PC-9 (cell line): ENCODE measurements at regions not wholly inside any gene's neighbourhood (a gene's known extent, or its start where the extent isn't known, plus 50 kb on each side); places are given as distances from the start of the nearest gene placed in this dataset.

Experiments used
- BruUV-seq: library from RNA; stranded (reverse); fragments of 400-500 nt; replicated peaks from 2 replicates; lab custom pipeline; 2021; lab: Mats Ljungman, UMichigan
- CTCF ChIA-PET: fragments of 300-600 bp; sonication (Branson Sonifier 250); formaldehyde crosslinking; loops from one replicate; lab custom pipeline; 2022; ENCODE audit warnings: antibody characterized with exemption; lab: Charles Lee
- POLR2A ChIA-PET: fragments of 300-600 bp; sonication (Branson Sonifier 250); formaldehyde crosslinking; loops from one replicate; lab custom pipeline; 2022; ENCODE audit warnings: antibody characterized with exemption; ENCODE audit not compliant: unreplicated experiment; lab: Charles Lee
- DNase-seq, 2 experiments: peaks; one replicate each; pipeline versions ENCODE4 v3.0.0 to v3.0.0-alpha.2; 2015 to 2022; ENCODE audit warnings: mixed read lengths in 1 of 2
- H2AFZ ChIP-seq: fragments of 200-600 bp; sonication (generic); 2 replicates; pipeline ENCODE4 v1.8.1; 2017; ENCODE audit warnings: antibody characterized with exemption
- H3F3A ChIP-seq: fragments of 200-600 bp; sonication (generic); 2 replicates; pipeline ENCODE4 v1.8.1; 2017; ENCODE audit warnings: antibody characterized with exemption, mild to moderate bottlenecking, low read depth; ENCODE audit not compliant: insufficient read depth
- H3K27ac ChIP-seq: fragments of 200-600 bp; sonication (generic); 2 replicates; pipeline ENCODE4 v1.6.1; 2016; ENCODE audit warnings: mixed run types
- H3K27me3 ChIP-seq: fragments of 200-600 bp; sonication (generic); 2 replicates; pipeline ENCODE4 v1.6.1; 2016; ENCODE audit warnings: low read depth, mixed run types; ENCODE audit not compliant: insufficient read depth
- H3K36me3 ChIP-seq: fragments of 200-600 bp; sonication (generic); 2 replicates; pipeline ENCODE4 v1.6.1; 2016; ENCODE audit warnings: low read depth, mixed run types
- H3K4me1 ChIP-seq: fragments of 200-600 bp; sonication (generic); replicated peaks from 2 replicates; pipeline ENCODE4 v1.6.1; 2016; ENCODE audit warnings: mixed run types; ENCODE audit not compliant: insufficient read depth
- H3K4me2 ChIP-seq: fragments of 200-600 bp; sonication (generic); 2 replicates; pipeline ENCODE4 v1.6.1; 2017; ENCODE audit warnings: mixed run types
- H3K4me3 ChIP-seq: fragments of 200-600 bp; sonication (generic); 2 replicates; pipeline ENCODE4 v1.6.1; 2016; ENCODE audit warnings: mixed run types
- H3K79me2 ChIP-seq: fragments of 200-600 bp; sonication (generic); 2 replicates; pipeline ENCODE4 v1.6.1; 2017; ENCODE audit warnings: low read depth, mixed run types
- H3K9me2 ChIP-seq: fragments of 200-600 bp; sonication (generic); 2 replicates; pipeline ENCODE4 v1.8.1; 2017; ENCODE audit warnings: mild to moderate bottlenecking; ENCODE audit not compliant: insufficient read depth
- H3K9me3 ChIP-seq: fragments of 200-600 bp; sonication (generic); 2 replicates; pipeline ENCODE4 v1.8.1; 2016; ENCODE audit warnings: low read depth; ENCODE audit not compliant: insufficient read depth
- H4K20me1 ChIP-seq: fragments of 200-600 bp; sonication (generic); 2 replicates; pipeline ENCODE4 v1.8.1; 2017; ENCODE audit not compliant: insufficient read depth
- CTCF ChIP-seq: fragments of 200-600 bp; sonication (generic); conservative IDR thresholded peaks from 2 replicates; pipeline ENCODE4 v1.6.1; 2017; ENCODE audit warnings: mixed run types, antibody characterized with exemption, mild to moderate bottlenecking, moderate library complexity
- EZH2 ChIP-seq: fragments of 200-600 bp; sonication (generic); IDR thresholded peaks from 2 replicates; pipeline ENCODE4 v1.8.0; 2017; ENCODE audit warnings: antibody characterized with exemption, low read depth
- intact Hi-C: fragments of 100-400 bp; cut with micrococcal nuclease; formaldehyde crosslinking; loops from one replicate; pipeline ENCODE4 v1.10.0; 2022; ENCODE audit not compliant: unreplicated experiment

GRCh38 chr16:54801057-54801844, 129.4 kb upstream of the IRX5 start:
- no peak for DNase-seq
- H3K4me3 ChIP-seq = no peak overlapping the region
- CTCF ChIA-PET = no interaction called here
- intact Hi-C loops = no loop called here
- no peaks in the 10 kb centered on the region for H3F3A ChIP-seq
- H2AFZ ChIP-seq = no peak overlapping the region
- H3K9me2 ChIP-seq = no peaks in the 10 kb centered on the region
- H3K36me3 ChIP-seq = no peaks in the 10 kb centered on the region
- H4K20me1 ChIP-seq = no peaks in the 10 kb centered on the region
- H3K9me3 ChIP-seq = no peaks in the 10 kb centered on the region
- no peaks in the 10 kb centered on the region for H3K79me2 ChIP-seq
- TF ChIP-seq EZH2 (no peak), CTCF (no peak)
- H3K27ac ChIP-seq = no peak overlapping the region
- no TSS peak for BruUV-seq
- no peak overlapping the region for H3K4me2 ChIP-seq
- POLR2A ChIA-PET = no interaction called here
- no peaks in the 10 kb centered on the region for H3K4me1 ChIP-seq
- H3K27me3 ChIP-seq = no peaks in the 10 kb centered on the region

- no TSS peak for BruUV-seq
- TF ChIP-seq EZH2 (no peak), CTCF (no peak)
- no peak for DNase-seq
Observed at GRCh38 chr16:54798267-54798666, 132.4 kb upstream of the IRX5 start.

GRCh38 chr16:54796211-54796610, 134.5 kb upstream of the IRX5 start:
- Histone ChIP-seq H3K9me3 (no peaks in the 10 kb centered on the region; the same call in 1 of the 2 replicates), H4K20me1 (no peaks in the 10 kb centered on the region), H3F3A (no peaks in the 10 kb centered on the region), H3K27me3 (no peaks in the 10 kb centered on the region), H3K4me1 (no peaks in the 10 kb centered on the region), H3K36me3 (no peaks in the 10 kb centered on the region), H3K79me2 (no peaks in the 10 kb centered on the region), H3K4me2 (no peak overlapping the region), H2AFZ (no peak overlapping the region), H3K9me2 (no peaks in the 10 kb centered on the region), H3K27ac (no peak overlapping the region), H3K4me3 (no peak overlapping the region)
- BruUV-seq = no TSS peak
- POLR2A ChIA-PET = no interaction called here
- TF ChIP-seq EZH2 = no peak
- TF ChIP-seq CTCF = no peak
- intact Hi-C loops = no loop called here
- no peak for DNase-seq
- CTCF ChIA-PET = no interaction called here

More at GRCh38 chr16:54798267-54798666, 132.4 kb upstream of the IRX5 start:
- H2AFZ ChIP-seq = no peak overlapping the region
- intact Hi-C loops = no loop called here
- H3K9me3 ChIP-seq = no peaks in the 10 kb centered on the region; the same call in 1 of the 2 replicates
- no peak overlapping the region for H3K4me3 ChIP-seq
- H3K4me2 ChIP-seq = no peak overlapping the region
- CTCF ChIA-PET = no interaction called here
- H3K27me3 ChIP-seq = no peaks in the 10 kb centered on the region
- H4K20me1 ChIP-seq = no peaks in the 10 kb centered on the region
- no peaks in the 10 kb centered on the region for H3K4me1 ChIP-seq
- no peaks in the 10 kb centered on the region for H3K79me2 ChIP-seq
- H3K9me2 ChIP-seq = no peaks in the 10 kb centered on the region
- H3F3A ChIP-seq = no peaks in the 10 kb centered on the region
- no peaks in the 10 kb centered on the region for H3K36me3 ChIP-seq
- POLR2A ChIA-PET = no interaction called here
- H3K27ac ChIP-seq = no peak overlapping the region
